ENCODE measurements at regions not wholly inside any gene's neighbourhood (a gene's known extent, or its start where the extent isn't known, plus 50 kb on each side); places are given as distances from the start of the nearest gene placed in this dataset.

DNA sequence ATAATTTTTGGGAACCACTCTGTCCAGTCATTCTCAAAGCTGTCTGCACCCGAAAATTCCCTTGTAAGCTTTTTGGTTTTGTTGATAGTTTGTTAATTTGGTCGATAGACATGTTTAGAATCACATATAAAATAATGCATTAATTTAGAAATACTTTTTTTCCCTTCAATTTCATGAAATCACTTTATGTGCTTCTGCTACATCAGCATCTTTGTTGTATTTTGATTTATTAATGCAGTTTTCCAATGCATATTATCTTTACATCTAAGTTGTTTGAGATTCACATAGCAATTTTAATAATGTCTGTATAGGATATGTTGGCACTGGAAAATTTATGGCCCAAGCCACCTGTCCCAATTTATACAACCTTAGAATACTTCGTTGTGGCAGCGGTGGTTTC is 60.6 kb upstream of the SV2C start:
- TF ChIP-seq, protein P1, sequence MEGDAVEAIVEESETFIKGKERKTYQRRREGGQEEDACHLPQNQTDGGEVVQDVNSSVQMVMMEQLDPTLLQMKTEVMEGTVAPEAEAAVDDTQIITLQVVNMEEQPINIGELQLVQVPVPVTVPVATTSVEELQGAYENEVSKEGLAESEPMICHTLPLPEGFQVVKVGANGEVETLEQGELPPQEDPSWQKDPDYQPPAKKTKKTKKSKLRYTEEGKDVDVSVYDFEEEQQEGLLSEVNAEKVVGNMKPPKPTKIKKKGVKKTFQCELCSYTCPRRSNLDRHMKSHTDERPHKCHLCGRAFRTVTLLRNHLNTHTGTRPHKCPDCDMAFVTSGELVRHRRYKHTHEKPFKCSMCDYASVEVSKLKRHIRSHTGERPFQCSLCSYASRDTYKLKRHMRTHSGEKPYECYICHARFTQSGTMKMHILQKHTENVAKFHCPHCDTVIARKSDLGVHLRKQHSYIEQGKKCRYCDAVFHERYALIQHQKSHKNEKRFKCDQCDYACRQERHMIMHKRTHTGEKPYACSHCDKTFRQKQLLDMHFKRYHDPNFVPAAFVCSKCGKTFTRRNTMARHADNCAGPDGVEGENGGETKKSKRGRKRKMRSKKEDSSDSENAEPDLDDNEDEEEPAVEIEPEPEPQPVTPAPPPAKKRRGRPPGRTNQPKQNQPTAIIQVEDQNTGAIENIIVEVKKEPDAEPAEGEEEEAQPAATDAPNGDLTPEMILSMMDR (IDR thresholded peaks at IDR 0.05 in 8 of 11, conservative IDR thresholded peaks at IDR 0.05 in 3 of 11), result no peak
- TF ChIP-seq POLR2A (IDR thresholded peaks at IDR 0.05) (no peak), POLR2AphosphoS5 (IDR thresholded peaks at IDR 0.05) (no peak)
